Epithelial cell of proximal tubule (primary cell): ENCODE measurements at regions not wholly inside any gene's neighbourhood (a gene's known extent, or its start where the extent isn't known, plus 50 kb on each side); places are given as distances from the start of the nearest gene placed in this dataset.

Experiments used
- DNase-seq: peaks from one replicate; pipeline ENCODE4 v3.0.0-alpha.2; 2011; ENCODE audit warnings: low read depth
- H3K4me3 ChIP-seq: 2 replicates; pipeline ENCODE4 v1.5.1; 2011; ENCODE audit warnings: low read depth, mild to moderate bottlenecking, low read length
- TF ChIP-seq, protein P1 (sequence below): conservative IDR thresholded peaks from 2 replicates; pipeline ENCODE4 v1.5.1; 2012; ENCODE audit warnings: low read depth, mild to moderate bottlenecking, low read length

DNA sequence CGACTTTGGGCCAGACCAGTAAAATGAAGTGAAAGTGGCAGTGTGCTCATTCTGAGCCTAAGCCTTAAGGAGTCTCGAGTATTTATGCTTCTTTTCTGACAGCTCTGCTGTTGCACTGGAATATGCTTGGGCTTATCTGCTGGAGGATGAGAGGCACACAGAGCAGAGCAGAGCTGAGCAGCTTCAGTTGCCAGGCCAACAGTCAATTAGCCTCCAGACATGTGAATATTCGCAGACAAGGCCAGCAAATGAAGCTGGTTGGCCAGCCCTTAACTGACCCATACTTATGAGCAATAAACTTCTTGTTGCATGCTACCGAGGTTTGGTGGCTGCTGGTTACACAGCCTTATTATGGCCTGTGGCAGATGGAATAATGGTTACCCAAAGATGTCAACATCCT is 203.0 kb upstream of the GEMIN8 start:
- no peak overlapping the region for H3K4me3 ChIP-seq
- TF ChIP-seq, protein P1, sequence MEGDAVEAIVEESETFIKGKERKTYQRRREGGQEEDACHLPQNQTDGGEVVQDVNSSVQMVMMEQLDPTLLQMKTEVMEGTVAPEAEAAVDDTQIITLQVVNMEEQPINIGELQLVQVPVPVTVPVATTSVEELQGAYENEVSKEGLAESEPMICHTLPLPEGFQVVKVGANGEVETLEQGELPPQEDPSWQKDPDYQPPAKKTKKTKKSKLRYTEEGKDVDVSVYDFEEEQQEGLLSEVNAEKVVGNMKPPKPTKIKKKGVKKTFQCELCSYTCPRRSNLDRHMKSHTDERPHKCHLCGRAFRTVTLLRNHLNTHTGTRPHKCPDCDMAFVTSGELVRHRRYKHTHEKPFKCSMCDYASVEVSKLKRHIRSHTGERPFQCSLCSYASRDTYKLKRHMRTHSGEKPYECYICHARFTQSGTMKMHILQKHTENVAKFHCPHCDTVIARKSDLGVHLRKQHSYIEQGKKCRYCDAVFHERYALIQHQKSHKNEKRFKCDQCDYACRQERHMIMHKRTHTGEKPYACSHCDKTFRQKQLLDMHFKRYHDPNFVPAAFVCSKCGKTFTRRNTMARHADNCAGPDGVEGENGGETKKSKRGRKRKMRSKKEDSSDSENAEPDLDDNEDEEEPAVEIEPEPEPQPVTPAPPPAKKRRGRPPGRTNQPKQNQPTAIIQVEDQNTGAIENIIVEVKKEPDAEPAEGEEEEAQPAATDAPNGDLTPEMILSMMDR, result no peak
- no peak for DNase-seq

- no peak for DNase-seq
- no peak overlapping the region for H3K4me3 ChIP-seq
- TF ChIP-seq, protein P1, result no peak
These were observed 198.9 kb upstream of the GEMIN8 start for GRCh38 chrX:14228611-14229010.

GRCh38 chrX:14220386-14220944 is 190.8 kb upstream of the GEMIN8 start:
- H3K4me3 ChIP-seq, result no peak overlapping the region
- TF ChIP-seq, protein P1, result no peak
- DNase-seq, result no peak

DNA sequence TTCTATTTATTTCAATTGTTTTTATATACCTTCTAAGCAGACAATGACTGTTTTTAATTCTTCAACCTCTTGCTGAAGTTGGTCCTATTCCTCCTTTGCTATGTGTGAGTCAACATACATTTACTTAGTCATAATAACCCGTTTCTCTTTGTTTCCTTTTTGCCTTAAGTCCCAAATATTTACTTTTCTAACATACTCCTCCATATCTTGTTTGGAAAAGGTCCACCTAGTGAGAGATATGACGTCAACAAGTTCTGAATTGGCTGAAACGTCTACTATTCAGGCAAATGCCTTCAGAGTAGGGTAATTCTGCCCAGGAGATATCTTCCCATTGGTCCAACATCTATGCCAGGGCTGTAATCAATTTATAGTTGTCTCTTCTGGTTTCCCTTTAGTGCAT is 179.3 kb upstream of the GEMIN8 start:
- DNase-seq, result no peak
- no peak overlapping the region for H3K4me3 ChIP-seq
- TF ChIP-seq, protein P1, result no peak

DNA sequence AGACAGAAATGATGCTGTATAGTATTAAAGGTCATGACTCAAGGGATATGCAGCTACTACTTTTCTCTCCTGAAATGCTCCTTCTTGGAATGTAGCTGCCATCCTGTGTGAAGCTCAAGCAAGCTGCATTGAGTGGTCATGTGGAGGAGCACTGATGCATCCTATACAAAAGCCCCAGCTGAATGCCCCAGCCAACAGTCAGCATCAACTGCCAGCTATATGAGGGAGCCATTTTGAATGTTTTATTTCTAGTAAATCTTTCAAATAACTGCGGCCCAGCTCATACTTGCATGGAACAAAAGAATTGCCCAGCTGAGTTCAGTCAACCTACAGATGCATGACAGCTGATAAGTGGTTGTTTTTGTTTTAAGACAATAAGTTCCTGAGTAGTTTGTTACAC is 165.0 kb upstream of the GEMIN8 start:
- TF ChIP-seq, protein P1, result no peak
- DNase-seq, result no peak
- no peak overlapping the region for H3K4me3 ChIP-seq

GRCh38 chrX:14193547-14193946 is 163.9 kb upstream of the GEMIN8 start:
- TF ChIP-seq, protein P1, result no peak
- H3K4me3 ChIP-seq, result no peak overlapping the region
- no peak for DNase-seq

- no peak overlapping the region for H3K4me3 ChIP-seq
- no peak for DNase-seq
- TF ChIP-seq, protein P1, result no peak
These were observed 144.2 kb upstream of the GEMIN8 start for GRCh38 chrX:14173873-14174272.
